ENCODE measurements at regions not wholly inside any gene's neighbourhood (a gene's known extent, or its start where the extent isn't known, plus 50 kb on each side); places are given as distances from the start of the nearest gene placed in this dataset.
A peak's percentile ranks its signal among the peaks of the same experiment; 100 is the strongest.

GRCh38 chr12:74889563-74890236, 319.9 kb downstream of the KCNC2 start:
- TF ChIP-seq CTCF (IDR thresholded peaks at IDR 0.05; ENCODE audit: low read depth, low read length, missing control alignments): no peak
- no peak for DNase-seq (ENCODE audit: low read depth)
- no peak overlapping the region for H3K4me3 ChIP-seq (ENCODE audit: low read depth, low read length)
- in situ Hi-C loops (cut with HindIII; ENCODE audit: low sequenced_read_pairs): no loop called here

- TF ChIP-seq CTCF (IDR thresholded peaks at IDR 0.05; ENCODE audit: low read depth, low read length, missing control alignments): no peak
- H3K4me3 ChIP-seq (ENCODE audit: low read depth, low read length): no peak overlapping the region
- peak; percentile 69 for DNase-seq (ENCODE audit: low read depth)
- in situ Hi-C loops (cut with HindIII; ENCODE audit: low sequenced_read_pairs): no loop called here
Measured at GRCh38 chr12:74890237-74890599, 319.4 kb downstream of the KCNC2 start.

GRCh38 chr12:74891083-74891668, 318.5 kb downstream of the KCNC2 start:
- in situ Hi-C loops (cut with HindIII; ENCODE audit: low sequenced_read_pairs): no loop called here
- no peak for DNase-seq (ENCODE audit: low read depth)
- TF ChIP-seq CTCF (IDR thresholded peaks at IDR 0.05; ENCODE audit: low read depth, low read length, missing control alignments): no peak
- no peak overlapping the region for H3K4me3 ChIP-seq (ENCODE audit: low read depth, low read length)

DNA sequence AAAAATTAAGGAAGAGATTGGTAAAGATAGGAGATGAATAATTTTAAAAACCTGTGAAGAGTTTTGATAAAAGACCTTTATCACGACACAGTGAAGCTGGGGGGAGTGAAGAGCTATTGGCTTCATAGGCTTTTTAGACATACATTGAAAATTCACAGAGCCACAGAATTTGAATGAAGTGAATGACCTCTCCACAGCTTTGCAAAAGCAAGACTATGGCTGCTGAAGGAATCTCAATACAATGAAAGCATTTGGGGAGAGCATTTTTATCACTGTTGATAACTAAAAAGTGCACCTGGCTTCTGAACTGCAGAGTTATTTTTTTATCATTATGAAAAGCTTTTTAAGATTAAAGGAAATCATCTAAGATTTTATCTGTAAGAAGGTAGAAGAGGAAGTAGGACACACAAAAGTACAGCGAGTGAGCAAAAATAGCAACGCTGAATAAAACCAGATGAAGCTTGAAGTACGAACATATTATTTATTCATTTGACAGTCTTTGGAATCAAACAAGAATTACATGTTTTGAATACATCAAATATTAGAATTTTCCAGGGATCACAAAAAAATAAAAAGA, 317.5 kb downstream of the KCNC2 start:
- H3K4me3 ChIP-seq (ENCODE audit: low read depth, low read length): no peak overlapping the region
- no peak for DNase-seq (ENCODE audit: low read depth)
- in situ Hi-C loops (cut with HindIII; ENCODE audit: low sequenced_read_pairs): no loop called here
- TF ChIP-seq CTCF (IDR thresholded peaks at IDR 0.05; ENCODE audit: low read depth, low read length, missing control alignments): no peak

DNA sequence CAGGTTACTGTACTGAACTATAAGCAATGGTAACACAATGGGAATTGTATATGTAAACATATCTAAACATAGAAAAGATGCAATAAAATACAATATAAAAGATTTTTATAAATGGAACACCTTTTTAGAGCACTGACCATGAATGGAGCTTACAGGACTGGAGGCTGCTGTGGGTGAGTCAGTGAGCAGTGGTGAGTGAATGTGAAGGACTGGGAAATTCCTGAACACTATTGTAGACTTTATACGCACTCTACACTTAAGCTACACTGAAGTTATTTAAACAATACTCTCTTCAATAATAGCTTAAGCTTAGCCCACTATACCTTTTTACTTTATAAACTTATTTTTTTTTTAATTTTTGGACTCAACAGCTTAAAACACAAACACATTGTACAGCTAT, 313.5 kb downstream of the KCNC2 start:
- no peak for DNase-seq (ENCODE audit: low read depth)
- H3K4me3 ChIP-seq (ENCODE audit: low read depth, low read length): no peak overlapping the region
- in situ Hi-C loops (cut with HindIII; ENCODE audit: low sequenced_read_pairs): no loop called here
- TF ChIP-seq CTCF (IDR thresholded peaks at IDR 0.05; ENCODE audit: low read depth, low read length, missing control alignments): no peak

DNA sequence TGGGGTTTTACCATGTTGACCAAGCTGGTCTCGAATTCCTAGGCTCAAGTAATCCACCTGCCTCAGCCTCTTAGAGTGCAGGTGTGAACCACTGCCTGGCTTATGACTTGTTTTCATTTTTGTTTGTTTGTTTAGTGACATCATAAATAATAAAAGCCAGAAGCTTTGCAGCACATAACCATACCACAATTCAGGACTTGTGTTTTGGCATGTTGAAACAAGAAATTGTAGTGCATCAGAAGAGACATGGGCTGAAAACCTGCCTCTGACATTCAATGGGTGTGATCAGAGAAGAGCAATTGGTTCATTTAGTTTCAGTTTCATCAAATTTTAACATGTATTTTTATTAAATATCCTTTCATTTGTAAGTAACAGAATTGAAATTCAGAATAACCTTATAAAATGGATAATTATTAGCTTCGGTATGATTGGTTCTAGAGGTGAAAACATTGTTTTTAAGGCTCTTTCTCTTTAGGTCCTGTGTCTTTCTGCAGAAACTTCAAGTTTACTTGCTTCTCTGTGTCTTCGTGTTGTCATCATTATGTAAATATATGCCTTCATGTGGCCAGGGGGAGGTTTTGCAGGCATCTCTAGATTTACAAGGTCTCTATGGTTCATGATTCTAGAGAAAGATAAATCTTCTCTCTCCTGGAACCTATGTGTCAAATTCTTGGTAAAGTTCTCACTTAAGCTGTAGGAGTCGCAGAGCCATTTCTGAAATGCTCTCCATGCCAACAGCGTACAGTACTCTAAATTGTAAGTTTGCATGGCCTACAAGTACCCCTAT, 312.0 kb downstream of the KCNC2 start:
- in situ Hi-C loops (cut with HindIII; ENCODE audit: low sequenced_read_pairs): no loop called here
- TF ChIP-seq CTCF (IDR thresholded peaks at IDR 0.05; ENCODE audit: low read depth, low read length, missing control alignments): no peak
- no peak overlapping the region for H3K4me3 ChIP-seq (ENCODE audit: low read depth, low read length)
- DNase-seq (ENCODE audit: low read depth): no peak
